Cardiac septum (tissue), 1 donor: ENCODE measurements at regions not wholly inside any gene's neighbourhood (a gene's known extent, or its start where the extent isn't known, plus 50 kb on each side); places are given as distances from the start of the nearest gene placed in this dataset.
"Not testable (repeated sequence)": the region's sequence is repeated elsewhere in the genome, so short reads cannot be mapped to it uniquely, and the experiment has no call there.

Experiments
- DNase-seq: peaks from one replicate; pipeline ENCODE4 v3.0.0-alpha.2; 2020; ENCODE audit warnings: low spot score
- intact Hi-C: fragments of 100-400 bp; cut with DNase I; formaldehyde crosslinking; loops from one replicate; pipeline ENCODE4 v1.14.0; 2022
- donor health status: DM: no; HTN: no; CAD: no.

GRCh38 chr12:90832427-90832826 is 122.5 kb downstream of the CCER1 start:
- intact Hi-C loops, result no loop called here
- no peak for DNase-seq

- intact Hi-C loops, result no loop called here
These were observed 123.3 kb downstream of the CCER1 start for GRCh38 chr12:90831712-90832111.

GRCh38 chr12:90829044-90829443 is 125.9 kb downstream of the CCER1 start:
- no peak for DNase-seq
- intact Hi-C loops, result no loop called here

More at GRCh38 chr12:90831712-90832111, 123.3 kb downstream of the CCER1 start:
- DNase-seq, result no peak

GRCh38 chr12:90828621-90829020 is 126.4 kb downstream of the CCER1 start:
- intact Hi-C loops, result no loop called here
- DNase-seq, result no peak

- intact Hi-C loops, result no loop called here
- DNase-seq, result no peak
These were observed 127.4 kb downstream of the CCER1 start for GRCh38 chr12:90827567-90827966.

GRCh38 chr12:90826036-90826435 is 128.9 kb downstream of the CCER1 start:
- DNase-seq, result no peak

GRCh38 chr12:90823859-90824258 is 131.1 kb downstream of the CCER1 start:
- intact Hi-C loops, result no loop called here
- no peak for DNase-seq

More at GRCh38 chr12:90826036-90826435, 128.9 kb downstream of the CCER1 start:
- intact Hi-C loops, result no loop called here

- intact Hi-C loops, result loop anchor here (10.0 kb wide), 1 partner anchor 55 kb away; no protein-coding TSS in a partner anchor
- DNase-seq, result no peak
These were observed 135.3 kb downstream of the CCER1 start for GRCh38 chr12:90819709-90820108.

GRCh38 chr12:90816353-90817089 is 138.5 kb downstream of the CCER1 start:
- DNase-seq, result no peak
- intact Hi-C loops, result loop anchor here (10.0 kb wide), 1 partner anchor 52 kb away; no protein-coding TSS in a partner anchor

- intact Hi-C loops, result loop anchor here (10.0 kb wide), 1 partner anchor 45 kb away; no protein-coding TSS in a partner anchor
- no peak for DNase-seq
These were observed 145.0 kb downstream of the CCER1 start for GRCh38 chr12:90809940-90810339.

- intact Hi-C loops, result no loop called here
- DNase-seq, result no peak
These were observed 146.4 kb downstream of the CCER1 start for GRCh38 chr12:90808568-90808967.

- DNase-seq, result no peak
- intact Hi-C loops, result no loop called here
These were observed 152.2 kb downstream of the CCER1 start for GRCh38 chr12:90802727-90803126.

- intact Hi-C loops, result no loop called here
- no peak for DNase-seq
These were observed 153.2 kb downstream of the CCER1 start for GRCh38 chr12:90801776-90802175.

GRCh38 chr12:90794212-90794611 is 160.8 kb downstream of the CCER1 start:
- no peak for DNase-seq
- intact Hi-C loops, result no loop called here

- DNase-seq, intact Hi-C loops: not testable (repeated sequence)
These were observed 162.3 kb downstream of the CCER1 start for GRCh38 chr12:90792718-90793117.

- intact Hi-C loops, result no loop called here
- no peak for DNase-seq
These were observed 163.5 kb downstream of the CCER1 start for GRCh38 chr12:90791445-90791844.

- no peak for DNase-seq
- intact Hi-C loops, result no loop called here
These were observed 164.2 kb downstream of the CCER1 start for GRCh38 chr12:90790747-90791146.

- intact Hi-C loops, result no loop called here
- DNase-seq, result no peak
These were observed 181.5 kb downstream of the CCER1 start for GRCh38 chr12:90773491-90773890.

- no peak for DNase-seq
- intact Hi-C loops, result no loop called here
These were observed 184.1 kb downstream of the CCER1 start for GRCh38 chr12:90770861-90771260.

GRCh38 chr12:90757957-90758356 is 197.0 kb downstream of the CCER1 start:
- DNase-seq, result no peak
- intact Hi-C loops, result no loop called here

GRCh38 chr12:90745211-90745610 is 209.8 kb downstream of the CCER1 start:
- intact Hi-C loops, result no loop called here
- no peak for DNase-seq

- no peak for DNase-seq
- intact Hi-C loops, result no loop called here
These were observed 213.4 kb downstream of the CCER1 start for GRCh38 chr12:90741611-90742010.
